NCI-H2081 (cell line): ENCODE measurements at regions not wholly inside any gene's neighbourhood (a gene's known extent, or its start where the extent isn't known, plus 50 kb on each side); places are given as distances from the start of the nearest gene placed in this dataset.

Experiments
- DNase-seq, 2 experiments: peaks; one replicate each; lab custom pipeline; 2025; lab: John Stamatoyannopoulos, UW

- DNase-seq: no peak
Observed at GRCh38 chr5:135218790-135219568, 180.1 kb downstream of the MACROH2A1 start.

- DNase-seq: no peak
Observed at GRCh38 chr5:135218486-135218755, 180.6 kb downstream of the MACROH2A1 start.

GRCh38 chr5:135217669-135218485, 181.2 kb downstream of the MACROH2A1 start:
- DNase-seq: no peak

GRCh38 chr5:135216471-135217343, 182.3 kb downstream of the MACROH2A1 start:
- DNase-seq: no peak

- DNase-seq: no peak
Observed at GRCh38 chr5:135215617-135216470, 181.8 kb upstream of the PITX1 start.

- no peak for DNase-seq
Observed at GRCh38 chr5:135214897-135215616, 181.0 kb upstream of the PITX1 start.

- DNase-seq: no peak
Observed at GRCh38 chr5:135213466-135214239, 179.6 kb upstream of the PITX1 start.

GRCh38 chr5:135213027-135213386, 179.0 kb upstream of the PITX1 start:
- DNase-seq: no peak

- DNase-seq: no peak
Observed at GRCh38 chr5:135212361-135213026, 178.5 kb upstream of the PITX1 start.

- DNase-seq: no peak
Observed at GRCh38 chr5:135211791-135212190, 177.8 kb upstream of the PITX1 start.

GRCh38 chr5:135211083-135211790, 177.2 kb upstream of the PITX1 start:
- no peak for DNase-seq

- no peak for DNase-seq
Observed at GRCh38 chr5:135210286-135211055, 176.4 kb upstream of the PITX1 start.

- no peak for DNase-seq
Observed at GRCh38 chr5:135208903-135209721, 175.1 kb upstream of the PITX1 start.

GRCh38 chr5:135208555-135208902, 174.5 kb upstream of the PITX1 start:
- no peak for DNase-seq

GRCh38 chr5:135207866-135208265, 173.8 kb upstream of the PITX1 start:
- no peak for DNase-seq

- no peak for DNase-seq
Observed at GRCh38 chr5:135206862-135207261, 172.8 kb upstream of the PITX1 start.

- DNase-seq: no peak
Observed at GRCh38 chr5:135205632-135206349, 171.8 kb upstream of the PITX1 start.
